ENCODE measurements at regions not wholly inside any gene's neighbourhood (a gene's known extent, or its start where the extent isn't known, plus 50 kb on each side); places are given as distances from the start of the nearest gene placed in this dataset.

- TF ChIP-seq CTCF (IDR thresholded peaks at IDR 0.05), result no peak
- TF ChIP-seq POLR2AphosphoS5 (IDR thresholded peaks at IDR 0.05), result no peak
These were observed 64.9 kb downstream of the CRPPA start for GRCh38 chr7:16356301-16356958.

Measured in prostate gland (tissue), 2 donors.